H1 (cell line): ENCODE measurements at regions not wholly inside any gene's neighbourhood (a gene's known extent, or its start where the extent isn't known, plus 50 kb on each side); places are given as distances from the start of the nearest gene placed in this dataset.

Source experiments
- CTCF ChIA-PET: fragments of 300-600 bp; sonication (Branson Sonifier 250); formaldehyde crosslinking; loops from one replicate; lab custom pipeline; 2021; ENCODE audit not compliant: partially characterized antibody; lab: Charles Lee
- POLR2A ChIA-PET: fragments of 300-600 bp; sonication (Branson Sonifier 250); formaldehyde crosslinking; loops from one replicate; lab custom pipeline; 2021; ENCODE audit warnings: inconsistent platforms; ENCODE audit not compliant: partially characterized antibody; lab: Charles Lee
- DNase-seq, 2 experiments: peaks; one replicate each; pipeline versions ENCODE4 v3.0.0 to v3.0.0-alpha.2; 2010 to 2022; ENCODE audit warnings: low spot score in 2 of 2, low read depth in 1 of 2, mixed read lengths in 1 of 2
- FAIRE-seq: peaks from 2 replicates; lab custom pipeline; 2011; peaks lifted over from hg19 to GRCh38; lab: Jason Lieb, UNC
- H2AFZ ChIP-seq: 2 replicates; pipeline ENCODE4 v1.8.1; 2012; ENCODE audit warnings: low read length, inconsistent platforms
- H2AK5ac ChIP-seq: 2 replicates; pipeline ENCODE4 v1.6.1; 2013; ENCODE audit warnings: low read depth, low read length
- H2BK120ac ChIP-seq: replicated peaks from 2 replicates; pipeline ENCODE3; 2013; ENCODE audit warnings: low read depth, low read length, inconsistent platforms
- H2BK12ac ChIP-seq: 2 replicates; pipeline ENCODE4 v1.6.1; 2013; ENCODE audit warnings: low read depth, low read length
- H2BK15ac ChIP-seq: 2 replicates; pipeline ENCODE4 v1.6.1; 2013; ENCODE audit warnings: low read length
- H2BK20ac ChIP-seq: 2 replicates; pipeline ENCODE4 v1.6.1; 2013; ENCODE audit warnings: low read length
- H2BK5ac ChIP-seq: 2 replicates; pipeline ENCODE4 v1.6.1; 2013; ENCODE audit warnings: low read depth, low read length
- H3K14ac ChIP-seq: 2 replicates; pipeline ENCODE4 v1.6.1; 2013; ENCODE audit warnings: inconsistent platforms; ENCODE audit not compliant: insufficient read length
- H3K18ac ChIP-seq: 2 replicates; pipeline ENCODE4 v1.6.1; 2013; ENCODE audit warnings: low read length; ENCODE audit errors: extremely low read depth
- H3K23ac ChIP-seq: 2 replicates; pipeline ENCODE4 v1.6.1; 2013; ENCODE audit warnings: inconsistent platforms; ENCODE audit not compliant: insufficient read length
- H3K23me2 ChIP-seq: 2 replicates; pipeline ENCODE4 v1.6.1; 2013; ENCODE audit warnings: low read depth, low read length
- H3K27ac ChIP-seq: 2 replicates; pipeline ENCODE4 v1.6.1; 2011; ENCODE audit warnings: low read depth, low read length, inconsistent platforms
- H3K27me3 ChIP-seq, 4 experiments: replicated peaks in 1 of 4; 1 replicate in 1 of 4; 2 replicates in 3 of 4; pipeline versions ENCODE4 v1.6.1 to v1.8.1; 2011 to 2013; ENCODE audit warnings: low read length in 3 of 4, mild to moderate bottlenecking in 3 of 4, inconsistent platforms in 2 of 4, mixed read lengths in 2 of 4, moderate library complexity in 1 of 4; ENCODE audit not compliant: control insufficient read depth in 3 of 4, insufficient read depth in 3 of 4; ENCODE audit errors: extremely low read depth in 1 of 4
- H3K36me3 ChIP-seq, 4 experiments: 2 replicates each; pipeline versions ENCODE4 v1.6.1 to v1.8.1; 2011 to 2013; ENCODE audit warnings: mild to moderate bottlenecking in 4 of 4, low read length in 3 of 4, moderate library complexity in 2 of 4, control low read depth in 1 of 4, inconsistent platforms in 1 of 4; ENCODE audit not compliant: insufficient read depth in 4 of 4, control insufficient read depth in 2 of 4
- H3K4ac ChIP-seq: replicated peaks from 2 replicates; pipeline ENCODE3; 2013; ENCODE audit warnings: low read length, low read depth, mixed read lengths, inconsistent platforms; ENCODE audit not compliant: insufficient read length
- H3K4me1 ChIP-seq, 4 experiments: replicated peaks in 1 of 4; 1 replicate in 1 of 4; 2 replicates in 3 of 4; pipeline versions ENCODE4 v1.6.1 to v1.8.1; 2011 to 2013; ENCODE audit warnings: low read length in 3 of 4, inconsistent platforms in 2 of 4, mixed read lengths in 1 of 4; ENCODE audit not compliant: insufficient read depth in 4 of 4, control insufficient read depth in 3 of 4
- H3K4me2 ChIP-seq, 2 experiments: 2 replicates each; pipeline versions ENCODE4 v1.6.1 to v1.8.1; 2011 to 2013; ENCODE audit warnings: low read depth in 2 of 2, low read length in 2 of 2, control low read depth in 1 of 2, inconsistent platforms in 1 of 2, mild to moderate bottlenecking in 1 of 2; ENCODE audit not compliant: insufficient read depth in 1 of 2
- H3K4me3 ChIP-seq, 4 experiments: fragments of 200-600, 300-600 bp in 1 of 4; sonication (generic), shearing (Covaris generic), sonication (Bioruptor Twin) in 1 of 4; 2 replicates each; pipeline versions ENCODE4 v1.5.1 to v1.8.1; 2011 to 2016; ENCODE audit warnings: low read length in 4 of 4, low read depth in 3 of 4, control low read depth in 2 of 4, inconsistent platforms in 2 of 4, mild to moderate bottlenecking in 2 of 4, mixed read lengths in 1 of 4, moderate library complexity in 1 of 4; ENCODE audit not compliant: insufficient read depth in 2 of 4; ENCODE audit errors: extremely low read depth in 1 of 4
- H3K56ac ChIP-seq: replicated peaks from 2 replicates; pipeline ENCODE3; 2013; ENCODE audit warnings: low read depth, mild to moderate bottlenecking, mixed read lengths, low read length, inconsistent platforms; ENCODE audit not compliant: insufficient read length
- H3K79me1 ChIP-seq: 2 replicates; pipeline ENCODE4 v1.6.1; 2013; ENCODE audit warnings: low read depth, low read length, control low read depth
- H3K79me2 ChIP-seq, 2 experiments: 2 replicates each; pipeline versions ENCODE4 v1.6.1 to v1.8.1; 2012 to 2013; ENCODE audit warnings: low read length in 2 of 2, mild to moderate bottlenecking in 2 of 2, inconsistent platforms in 1 of 2; ENCODE audit not compliant: insufficient read depth in 2 of 2, control insufficient read depth in 1 of 2
- H3K9ac ChIP-seq, 4 experiments: replicated peaks in 1 of 4; 1 replicate in 1 of 4; 2 replicates in 3 of 4; pipeline versions ENCODE4 v1.6.1 to v1.8.1; 2011 to 2013; ENCODE audit warnings: low read depth in 3 of 4, low read length in 3 of 4, control low read depth in 2 of 4, mild to moderate bottlenecking in 2 of 4, moderate library complexity in 2 of 4, inconsistent platforms in 1 of 4; ENCODE audit errors: extremely low read depth in 1 of 4
- H3K9me3 ChIP-seq, 2 experiments: 2 replicates each; pipeline versions ENCODE4 v1.6.1 to v1.8.1; 2012 to 2013; ENCODE audit warnings: mild to moderate bottlenecking in 2 of 2, moderate library complexity in 2 of 2, control low read depth in 1 of 2, inconsistent platforms in 1 of 2, low read depth in 1 of 2, low read length in 1 of 2, mixed read lengths in 1 of 2; ENCODE audit not compliant: insufficient read depth in 2 of 2
- H4K20me1 ChIP-seq, 2 experiments: replicated peaks in 1 of 2; 2 replicates each; pipeline versions ENCODE3 to v1.8.1; 2011 to 2013; ENCODE audit warnings: inconsistent platforms in 2 of 2, low read length in 2 of 2, mild to moderate bottlenecking in 1 of 2; ENCODE audit not compliant: insufficient read depth in 2 of 2, control insufficient read depth in 1 of 2
- H4K5ac ChIP-seq: 2 replicates; pipeline ENCODE4 v1.6.1; 2013; ENCODE audit warnings: low read length, low read depth, mixed read lengths, inconsistent platforms; ENCODE audit not compliant: insufficient read length
- H4K8ac ChIP-seq: 2 replicates; pipeline ENCODE4 v1.8.0; 2013; ENCODE audit warnings: mild to moderate bottlenecking, moderate library complexity, low read length, inconsistent platforms; ENCODE audit not compliant: insufficient read depth; ENCODE audit errors: extremely low read depth
- H4K91ac ChIP-seq: replicated peaks from 2 replicates; pipeline ENCODE3; 2013; ENCODE audit warnings: low read length, mixed read lengths, inconsistent platforms; ENCODE audit not compliant: insufficient read length
- WGBS, 2 experiments: shearing (Covaris generic) in 1 of 2; methylation state at CpG; one replicate each; pipeline versions ENCODE4 v1.1.6 to v1.1.7; 2013 to 2015; ENCODE audit warnings: low lambda C conversion rate in 2 of 2, mixed read lengths in 2 of 2, inconsistent platforms in 1 of 2, low coverage in 1 of 2, missing lambda C conversion rate in 1 of 2; ENCODE audit not compliant: insufficient replicate concordance in 2 of 2, insufficient coverage in 1 of 2, insufficient read length in 1 of 2; ENCODE audit errors: extremely low coverage in 1 of 2, missing lambda C conversion rate in 1 of 2; 5-methylcytosine and 5-hydroxymethylcytosine counted together

- H2AFZ ChIP-seq, result no peak overlapping the region
- no peak overlapping the region for H3K4me2 ChIP-seq
- peaks cover 0 to 3% (median 0%) of the 10 kb centered on the region in 4 experiments; a peak in 1 of 7 replicates for H3K4me1 ChIP-seq
- FAIRE-seq (no peak), DNase-seq (no peak)
- no peak overlapping the region for H3K27ac ChIP-seq
- 91% methylated on average over 2 of the region's 2 CpGs; no CpG with 5 or more reads in 1 of the 2 experiments for WGBS, 2 experiments
- no peaks in the 10 kb centered on the region for H4K20me1 ChIP-seq
- no peak overlapping the region for H4K91ac ChIP-seq
- no peak overlapping the region for H3K4ac ChIP-seq
- no peak overlapping the region for H2BK20ac ChIP-seq
- no peaks in the 10 kb centered on the region for H3K9me3 ChIP-seq
- H2AK5ac ChIP-seq, result no peak overlapping the region
- no peak overlapping the region for H3K14ac ChIP-seq
- H3K79me2 ChIP-seq, result no peaks in the 10 kb centered on the region
- H2BK120ac ChIP-seq, result no peak overlapping the region
- no peaks in the 10 kb centered on the region for H3K23me2 ChIP-seq
- no peak overlapping the region for H2BK12ac ChIP-seq
- no peak overlapping the region for H3K23ac ChIP-seq
- H3K4me3 ChIP-seq, result no peak overlapping the region
- H2BK15ac ChIP-seq, result no peak overlapping the region
- no peak overlapping the region for H3K56ac ChIP-seq
- ChIA-PET POLR2A (interaction anchor here (1.0 kb wide), 1 partner anchor 29 kb away, joined by 4 read pairs; no protein-coding TSS in a partner anchor), CTCF (interaction anchor here (1.0 to 1.2 kb wide), 3 partner anchors 10 to 36 kb away, joined by 3 to 4 read pairs (median 3); no protein-coding TSS in a partner anchor)
- H3K9ac ChIP-seq, result no peak overlapping the region
- H4K5ac ChIP-seq, result no peak overlapping the region
- H2BK5ac ChIP-seq, result no peak overlapping the region
- H3K36me3 ChIP-seq, result no peaks in the 10 kb centered on the region
- no peak overlapping the region for H3K18ac ChIP-seq
- no peaks in the 10 kb centered on the region; a peak in 1 of 7 replicates for H3K27me3 ChIP-seq
- H4K8ac ChIP-seq, result no peak overlapping the region
- no peaks in the 10 kb centered on the region for H3K79me1 ChIP-seq
These were observed 152.4 kb upstream of the PELI2 start for GRCh38 chr14:55965851-55966250.
